ENCODE measurements at regions not wholly inside any gene's neighbourhood (a gene's known extent, or its start where the extent isn't known, plus 50 kb on each side); places are given as distances from the start of the nearest gene placed in this dataset.

DNA sequence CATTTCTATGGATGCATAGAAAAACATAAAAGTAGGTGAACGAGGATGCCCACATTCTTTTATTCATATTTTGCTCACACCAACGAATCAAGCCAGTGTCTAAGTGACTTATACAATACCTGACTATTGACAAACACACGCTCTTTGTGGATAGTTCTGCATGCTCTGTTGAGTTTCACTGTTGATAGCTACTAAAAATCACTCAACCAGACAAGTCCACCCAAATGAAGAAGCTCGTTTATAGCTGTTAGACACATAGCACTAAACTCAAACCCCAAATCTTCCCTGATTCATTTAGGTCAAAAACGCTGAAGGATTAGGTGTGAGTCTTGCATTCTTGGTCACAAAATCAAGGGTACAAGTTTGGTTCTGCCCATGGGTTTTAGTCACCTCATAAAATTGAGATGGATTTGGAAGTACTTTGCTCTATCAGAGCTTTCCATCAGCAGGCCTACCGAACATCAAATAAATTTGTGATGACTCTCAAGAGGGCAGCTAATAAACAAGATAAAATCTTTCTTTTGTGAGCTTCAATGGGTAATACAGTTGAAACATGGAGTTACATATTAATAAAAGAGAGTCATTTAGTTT is 92.7 kb upstream of the ETAA1 start:
- TF ChIP-seq, protein P1, sequence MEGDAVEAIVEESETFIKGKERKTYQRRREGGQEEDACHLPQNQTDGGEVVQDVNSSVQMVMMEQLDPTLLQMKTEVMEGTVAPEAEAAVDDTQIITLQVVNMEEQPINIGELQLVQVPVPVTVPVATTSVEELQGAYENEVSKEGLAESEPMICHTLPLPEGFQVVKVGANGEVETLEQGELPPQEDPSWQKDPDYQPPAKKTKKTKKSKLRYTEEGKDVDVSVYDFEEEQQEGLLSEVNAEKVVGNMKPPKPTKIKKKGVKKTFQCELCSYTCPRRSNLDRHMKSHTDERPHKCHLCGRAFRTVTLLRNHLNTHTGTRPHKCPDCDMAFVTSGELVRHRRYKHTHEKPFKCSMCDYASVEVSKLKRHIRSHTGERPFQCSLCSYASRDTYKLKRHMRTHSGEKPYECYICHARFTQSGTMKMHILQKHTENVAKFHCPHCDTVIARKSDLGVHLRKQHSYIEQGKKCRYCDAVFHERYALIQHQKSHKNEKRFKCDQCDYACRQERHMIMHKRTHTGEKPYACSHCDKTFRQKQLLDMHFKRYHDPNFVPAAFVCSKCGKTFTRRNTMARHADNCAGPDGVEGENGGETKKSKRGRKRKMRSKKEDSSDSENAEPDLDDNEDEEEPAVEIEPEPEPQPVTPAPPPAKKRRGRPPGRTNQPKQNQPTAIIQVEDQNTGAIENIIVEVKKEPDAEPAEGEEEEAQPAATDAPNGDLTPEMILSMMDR (IDR thresholded peaks at IDR 0.05; ENCODE audit: insufficient read depth, low read length, poor library complexity, severe bottlenecking): no peak
- Histone ChIP-seq H3K36me3 (ENCODE audit: control insufficient read depth, insufficient read depth, low read length) (no peaks in the 10 kb centered on the region), H3K4me3 (ENCODE audit: low read depth, low read length) (no peak overlapping the region), H3K27me3 (ENCODE audit: control insufficient read depth, insufficient read depth, low read length) (no peaks in the 10 kb centered on the region)
- DNase-seq (ENCODE audit: low read depth): no peak

DNA sequence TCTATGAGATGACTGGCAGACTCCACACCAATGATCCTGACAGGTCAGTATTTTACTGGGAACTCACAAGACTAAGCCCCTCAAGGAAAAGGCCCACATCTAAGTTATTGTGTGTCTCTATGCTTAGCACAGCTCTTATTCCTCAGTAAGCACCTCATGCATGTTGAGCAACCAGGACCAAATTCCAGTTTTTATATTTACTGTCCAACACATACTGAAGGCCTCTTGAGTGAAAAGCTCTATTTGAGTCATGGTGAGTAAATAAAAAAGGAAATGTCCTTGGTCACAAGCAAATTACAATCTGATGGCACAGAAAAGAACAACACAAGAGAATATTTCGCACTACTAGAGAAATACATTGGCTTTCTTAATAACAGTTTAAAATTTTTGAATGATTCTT is 87.9 kb upstream of the ETAA1 start:
- TF ChIP-seq, protein P1 (IDR thresholded peaks at IDR 0.05; ENCODE audit: insufficient read depth, low read length, poor library complexity, severe bottlenecking): no peak
- no peak for DNase-seq (ENCODE audit: low read depth)
- H3K27me3 ChIP-seq (ENCODE audit: control insufficient read depth, insufficient read depth, low read length): no peaks in the 10 kb centered on the region
- no peaks in the 10 kb centered on the region for H3K36me3 ChIP-seq (ENCODE audit: control insufficient read depth, insufficient read depth, low read length)
- no peak overlapping the region for H3K4me3 ChIP-seq (ENCODE audit: low read depth, low read length)

- Histone ChIP-seq H3K27me3 (ENCODE audit: control insufficient read depth, insufficient read depth, low read length) (no peaks in the 10 kb centered on the region), H3K36me3 (ENCODE audit: control insufficient read depth, insufficient read depth, low read length) (no peaks in the 10 kb centered on the region), H3K4me3 (ENCODE audit: low read depth, low read length) (no peak overlapping the region)
- DNase-seq (ENCODE audit: low read depth): peak; percentile 37
- TF ChIP-seq, protein P1 (IDR thresholded peaks at IDR 0.05; ENCODE audit: insufficient read depth, low read length, poor library complexity, severe bottlenecking): no peak
These were observed 85.6 kb upstream of the ETAA1 start for GRCh38 chr2:67311536-67311935.

GRCh38 chr2:67312871-67313270 is 84.3 kb upstream of the ETAA1 start:
- TF ChIP-seq, protein P1 (IDR thresholded peaks at IDR 0.05; ENCODE audit: insufficient read depth, low read length, poor library complexity, severe bottlenecking): no peak
- no peaks in the 10 kb centered on the region for H3K27me3 ChIP-seq (ENCODE audit: control insufficient read depth, insufficient read depth, low read length)
- no peak for DNase-seq (ENCODE audit: low read depth)
- no peaks in the 10 kb centered on the region for H3K36me3 ChIP-seq (ENCODE audit: control insufficient read depth, insufficient read depth, low read length)
- H3K4me3 ChIP-seq (ENCODE audit: low read depth, low read length): no peak overlapping the region

GRCh38 chr2:67313536-67313935 is 83.6 kb upstream of the ETAA1 start:
- Histone ChIP-seq H3K27me3 (ENCODE audit: control insufficient read depth, insufficient read depth, low read length) (no peaks in the 10 kb centered on the region), H3K36me3 (ENCODE audit: control insufficient read depth, insufficient read depth, low read length) (no peaks in the 10 kb centered on the region), H3K4me3 (ENCODE audit: low read depth, low read length) (no peak overlapping the region)
- DNase-seq (ENCODE audit: low read depth): no peak
- TF ChIP-seq, protein P1 (IDR thresholded peaks at IDR 0.05; ENCODE audit: insufficient read depth, low read length, poor library complexity, severe bottlenecking): no peak

DNA sequence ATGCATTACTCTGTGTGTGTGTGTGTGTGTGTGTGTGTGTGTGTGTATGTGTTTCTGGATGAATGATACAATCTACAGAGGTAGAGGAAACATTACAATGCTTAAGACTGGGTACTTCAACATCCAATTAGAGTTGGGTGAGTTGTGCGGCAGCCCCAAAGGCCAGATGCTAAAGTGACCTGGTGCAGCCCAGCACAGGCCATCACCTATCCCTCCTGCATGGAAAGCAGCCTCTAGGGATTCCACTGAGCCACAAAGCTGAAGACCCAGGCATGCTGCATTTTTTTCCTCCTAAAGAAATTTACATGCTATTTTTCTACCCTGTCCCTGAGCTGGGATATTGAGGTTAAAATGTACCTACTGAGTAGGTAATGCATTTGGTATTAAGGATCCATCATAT is 79.1 kb upstream of the ETAA1 start:
- no peak overlapping the region for H3K4me3 ChIP-seq (ENCODE audit: low read depth, low read length)
- H3K36me3 ChIP-seq (ENCODE audit: control insufficient read depth, insufficient read depth, low read length): no peaks in the 10 kb centered on the region
- TF ChIP-seq, protein P1 (IDR thresholded peaks at IDR 0.05; ENCODE audit: insufficient read depth, low read length, poor library complexity, severe bottlenecking): no peak
- no peak for DNase-seq (ENCODE audit: low read depth)
- H3K27me3 ChIP-seq (ENCODE audit: control insufficient read depth, insufficient read depth, low read length): no peaks in the 10 kb centered on the region
